HCT116 (cell line): ENCODE measurements at regions not wholly inside any gene's neighbourhood (a gene's known extent, or its start where the extent isn't known, plus 50 kb on each side); places are given as distances from the start of the nearest gene placed in this dataset.

Experiments
- ATAC-seq: fragments of 200-7000 bp; cut with Tn5 transposase; 2 replicates; pipeline ENCODE4 v1.9.1; 2020; ENCODE audit warnings: mild to moderate bottlenecking, moderate library complexity
- BruUV-seq: library from RNA; stranded (reverse); fragments of 400-500 nt; replicated peaks from 2 replicates; lab custom pipeline; 2021; lab: Mats Ljungman, UMichigan
- CTCF ChIA-PET: fragments of 300-600 bp; sonication (Branson Sonifier 250); formaldehyde crosslinking; loops from one replicate; lab custom pipeline; 2021; ENCODE audit warnings: antibody characterized with exemption; lab: Charles Lee
- POLR2A ChIA-PET: fragments of 300-600, 350-600 bp; sonication (Branson Sonifier 250); formaldehyde crosslinking; loops from one replicate; lab custom pipeline; 2021; ENCODE audit warnings: antibody characterized with exemption; lab: Charles Lee
- RAD21 ChIA-PET, 2 experiments: fragments of 300-600 bp; sonication (Branson Sonifier 250); formaldehyde crosslinking; loops; one replicate each; lab custom pipeline; 2023; ENCODE audit warnings: low total read pairs in 2 of 2; ENCODE audit not compliant: uncharacterized antibody in 2 of 2, unreplicated experiment in 2 of 2, low non-redundant PET in 1 of 2; lab: Charles Lee
- DNase-seq: peaks from one replicate; pipeline ENCODE4 v3.0.0-alpha.2; 2010; ENCODE audit warnings: low read depth, low spot score
- H2AFZ ChIP-seq: fragments of 200-600 bp; shearing (Covaris generic), sonication (generic); 2 replicates; pipeline ENCODE4 v1.6.1; 2017; ENCODE audit warnings: low read depth, mixed run types, mixed read lengths, antibody characterized with exemption, low read length; ENCODE audit not compliant: poor library complexity, severe bottlenecking
- H3K27ac ChIP-seq: 2 replicates; pipeline ENCODE4 v1.5.1; 2012; ENCODE audit warnings: low read depth, low read length
- H3K27me3 ChIP-seq: fragments of 200-600 bp; sonication (generic); 2 replicates; pipeline ENCODE4 v1.6.1; 2016; ENCODE audit warnings: mixed run types, low read length, mixed read lengths; ENCODE audit not compliant: insufficient read depth
- H3K36me3 ChIP-seq, 2 experiments: fragments of 200-500 bp in 1 of 2; fragments of 200-600 bp in 1 of 2; sonication (Bioruptor generic) in 1 of 2; sonication (generic) in 1 of 2; 2 replicates each; pipeline versions ENCODE4 v1.5.1 to v1.6.1; 2014 to 2016; ENCODE audit warnings: low read length in 2 of 2, inconsistent platforms in 1 of 2, mixed read lengths in 1 of 2, mixed run types in 1 of 2; ENCODE audit not compliant: insufficient read depth in 2 of 2, control insufficient read depth in 1 of 2
- H3K4me1 ChIP-seq, 2 experiments: fragments of 200-600 bp in 1 of 2; sonication (generic) in 1 of 2; 2 replicates each; pipeline versions ENCODE4 v1.5.1 to v1.6.1; 2012 to 2017; ENCODE audit warnings: low read length in 2 of 2, inconsistent platforms in 1 of 2, mild to moderate bottlenecking in 1 of 2, mixed read lengths in 1 of 2, mixed run types in 1 of 2, moderate library complexity in 1 of 2; ENCODE audit not compliant: insufficient read depth in 2 of 2, control insufficient read depth in 1 of 2
- H3K4me2 ChIP-seq: fragments of 200-600 bp; sonication (generic); 2 replicates; pipeline ENCODE4 v1.6.1; 2017; ENCODE audit warnings: mixed run types, low read length, mixed read lengths
- H3K4me3 ChIP-seq, 2 experiments: fragments of 200-600 bp in 1 of 2; sonication (generic) in 1 of 2; replicated peaks in 1 of 2; 2 replicates each; pipeline ENCODE4 v1.5.1; 2011 to 2016; ENCODE audit warnings: low read length in 2 of 2, control low read depth in 1 of 2, low read depth in 1 of 2, mild to moderate bottlenecking in 1 of 2, mixed read lengths in 1 of 2, mixed run types in 1 of 2
- H3K79me2 ChIP-seq: fragments of 200-600 bp; sonication (generic); 2 replicates; pipeline ENCODE4 v1.6.1; 2017; ENCODE audit warnings: mild to moderate bottlenecking, mixed run types, low read length, moderate library complexity, mixed read lengths; ENCODE audit not compliant: insufficient read depth
- H3K9ac ChIP-seq: fragments of 200-600 bp; sonication (generic); 2 replicates; pipeline ENCODE4 v1.6.1; 2016; ENCODE audit warnings: low read length, mixed read lengths
- H3K9me2 ChIP-seq: fragments of 200-600 bp; sonication (generic), shearing (Covaris generic); 2 replicates; pipeline ENCODE4 v1.6.1; 2017; ENCODE audit warnings: mixed run types, mild to moderate bottlenecking, moderate library complexity; ENCODE audit not compliant: insufficient read depth
- H3K9me3 ChIP-seq, 2 experiments: fragments of 200-500 bp in 1 of 2; fragments of 200-600 bp in 1 of 2; sonication (Bioruptor generic) in 1 of 2; sonication (generic) in 1 of 2; 2 replicates each; pipeline ENCODE4 v1.6.1; 2014 to 2017; ENCODE audit warnings: low read length in 2 of 2, mixed read lengths in 2 of 2, inconsistent platforms in 1 of 2, low read depth in 1 of 2, mild to moderate bottlenecking in 1 of 2, mixed run types in 1 of 2, moderate library complexity in 1 of 2; ENCODE audit not compliant: control insufficient read depth in 1 of 2, insufficient read depth in 1 of 2
- H4K20me1 ChIP-seq: fragments of 200-600 bp; sonication (generic), shearing (Covaris generic); 2 replicates; pipeline ENCODE4 v1.6.1; 2017; ENCODE audit warnings: mixed run types, mild to moderate bottlenecking, moderate library complexity; ENCODE audit not compliant: insufficient read depth
- ATF3 ChIP-seq: IDR thresholded peaks from 2 replicates; pipeline ENCODE4 v1.6.1; 2012
- CEBPB ChIP-seq: IDR thresholded peaks from 2 replicates; pipeline ENCODE4 v1.6.1; 2012; ENCODE audit warnings: low read depth
- EGR1 ChIP-seq: IDR thresholded peaks from 2 replicates; pipeline ENCODE4 v1.6.1; 2012; ENCODE audit warnings: low read depth
- EZH2 ChIP-seq: fragments of 200-600 bp; sonication (generic); IDR thresholded peaks from 2 replicates; pipeline ENCODE4 v1.6.1; 2017; ENCODE audit warnings: antibody characterized with exemption, mixed run types
- POLR2A ChIP-seq: IDR thresholded peaks from 2 replicates; pipeline ENCODE4 v1.7.0; 2011; ENCODE audit warnings: borderline replicate concordance; ENCODE audit not compliant: insufficient read depth, insufficient read length; ENCODE audit errors: extremely low read depth
- POLR2AphosphoS5 ChIP-seq: IDR thresholded peaks from 2 replicates; pipeline ENCODE4 v1.6.1; 2011; ENCODE audit warnings: mild to moderate bottlenecking, low read depth, low read length, moderate library complexity
- RAD21 ChIP-seq: IDR thresholded peaks from 2 replicates; pipeline ENCODE4 v1.6.1; 2012; ENCODE audit warnings: low read depth, mild to moderate bottlenecking
- SP1 ChIP-seq: IDR thresholded peaks from 2 replicates; pipeline ENCODE4 v1.6.1; 2012; ENCODE audit warnings: low read depth
- TCF7L2 ChIP-seq: IDR thresholded peaks from 2 replicates; pipeline ENCODE4 v1.7.0; 2011; ENCODE audit warnings: borderline replicate concordance, inconsistent platforms; ENCODE audit not compliant: insufficient read depth, insufficient read length; ENCODE audit errors: extremely low read depth
- ZFX ChIP-seq: fragments of 450-650 bp; IDR thresholded peaks from 2 replicates; pipeline ENCODE4 v1.6.1; 2017
- ZNF274 ChIP-seq: fragments of 200-500 bp; sonication (Bioruptor generic); IDR thresholded peaks from 2 replicates; pipeline ENCODE4 v1.6.1; 2014; ENCODE audit warnings: mild to moderate bottlenecking, low read depth, low read length, inconsistent platforms
- intact Hi-C: fragments of 100-400 bp; cut with micrococcal nuclease; formaldehyde crosslinking; loops from 2 replicates; pipeline ENCODE4 v1.10.0; 2022
- TF ChIP-seq, protein P1 (sequence below): IDR thresholded peaks from 2 replicates; pipeline ENCODE4 v1.6.1; 2012; ENCODE audit warnings: low read depth
- TF ChIP-seq, protein P2 (sequence below), 3 experiments: fragments of 200-600 bp in 1 of 3; sonication (generic) in 1 of 3; IDR thresholded peaks in 2 of 3; conservative IDR thresholded peaks in 1 of 3; 2 replicates each; pipeline ENCODE4 v1.5.1; 2012 to 2017; ENCODE audit warnings: low read depth in 2 of 3, low read length in 2 of 3, antibody characterized with exemption in 1 of 3, borderline replicate concordance in 1 of 3, control low read depth in 1 of 3, mild to moderate bottlenecking in 1 of 3, mixed read lengths in 1 of 3, mixed run types in 1 of 3, moderate library complexity in 1 of 3; ENCODE audit not compliant: insufficient read depth in 1 of 3

DNA sequence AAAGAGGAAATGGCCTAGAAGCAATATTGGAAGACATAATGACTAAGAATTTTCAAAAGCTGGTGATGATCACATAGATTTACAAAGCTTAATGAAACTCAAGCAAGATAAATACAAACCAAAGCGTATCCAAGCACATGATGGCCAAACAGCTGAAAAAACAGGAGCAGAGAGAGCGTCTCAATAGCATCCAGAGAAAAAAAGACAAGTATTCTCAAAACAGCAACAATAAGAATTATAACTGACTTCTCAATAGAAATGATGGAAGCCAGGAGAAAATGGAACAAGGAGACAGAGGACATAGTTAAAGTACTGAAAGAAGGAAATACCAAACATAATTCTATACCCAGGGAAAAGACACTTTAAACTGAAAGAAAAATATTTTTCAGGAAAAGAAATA, 437.2 kb upstream of the TNP1 start:
- DNase-seq = no peak
- Histone ChIP-seq H3K9ac (no peak overlapping the region), H3K27me3 (peaks cover 48% of the 10 kb centered on the region), H3K9me3 (no peaks in the 10 kb centered on the region), H3K4me2 (no peak overlapping the region), H2AFZ (no peak overlapping the region), H3K9me2 (no peaks in the 10 kb centered on the region), H3K79me2 (no peaks in the 10 kb centered on the region), H3K27ac (no peak overlapping the region), H3K36me3 (no peaks in the 10 kb centered on the region), H3K4me3 (no peak overlapping the region), H4K20me1 (no peaks in the 10 kb centered on the region), H3K4me1 (no peaks in the 10 kb centered on the region)
- ATAC-seq = no peak
- ChIA-PET POLR2A (no interaction called here), CTCF (no interaction called here), RAD21 (no interaction called here)
- intact Hi-C loops = no loop called here
- no TSS peak for BruUV-seq
- TF ChIP-seq, protein P1, sequence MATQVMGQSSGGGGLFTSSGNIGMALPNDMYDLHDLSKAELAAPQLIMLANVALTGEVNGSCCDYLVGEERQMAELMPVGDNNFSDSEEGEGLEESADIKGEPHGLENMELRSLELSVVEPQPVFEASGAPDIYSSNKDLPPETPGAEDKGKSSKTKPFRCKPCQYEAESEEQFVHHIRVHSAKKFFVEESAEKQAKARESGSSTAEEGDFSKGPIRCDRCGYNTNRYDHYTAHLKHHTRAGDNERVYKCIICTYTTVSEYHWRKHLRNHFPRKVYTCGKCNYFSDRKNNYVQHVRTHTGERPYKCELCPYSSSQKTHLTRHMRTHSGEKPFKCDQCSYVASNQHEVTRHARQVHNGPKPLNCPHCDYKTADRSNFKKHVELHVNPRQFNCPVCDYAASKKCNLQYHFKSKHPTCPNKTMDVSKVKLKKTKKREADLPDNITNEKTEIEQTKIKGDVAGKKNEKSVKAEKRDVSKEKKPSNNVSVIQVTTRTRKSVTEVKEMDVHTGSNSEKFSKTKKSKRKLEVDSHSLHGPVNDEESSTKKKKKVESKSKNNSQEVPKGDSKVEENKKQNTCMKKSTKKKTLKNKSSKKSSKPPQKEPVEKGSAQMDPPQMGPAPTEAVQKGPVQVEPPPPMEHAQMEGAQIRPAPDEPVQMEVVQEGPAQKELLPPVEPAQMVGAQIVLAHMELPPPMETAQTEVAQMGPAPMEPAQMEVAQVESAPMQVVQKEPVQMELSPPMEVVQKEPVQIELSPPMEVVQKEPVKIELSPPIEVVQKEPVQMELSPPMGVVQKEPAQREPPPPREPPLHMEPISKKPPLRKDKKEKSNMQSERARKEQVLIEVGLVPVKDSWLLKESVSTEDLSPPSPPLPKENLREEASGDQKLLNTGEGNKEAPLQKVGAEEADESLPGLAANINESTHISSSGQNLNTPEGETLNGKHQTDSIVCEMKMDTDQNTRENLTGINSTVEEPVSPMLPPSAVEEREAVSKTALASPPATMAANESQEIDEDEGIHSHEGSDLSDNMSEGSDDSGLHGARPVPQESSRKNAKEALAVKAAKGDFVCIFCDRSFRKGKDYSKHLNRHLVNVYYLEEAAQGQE = no peak
- TF ChIP-seq ATF3 = no peak
- no peak for TF ChIP-seq TCF7L2
- TF ChIP-seq EGR1 = no peak
- no peak for TF ChIP-seq ZNF274
- no peak for TF ChIP-seq POLR2A
- TF ChIP-seq, protein P2, sequence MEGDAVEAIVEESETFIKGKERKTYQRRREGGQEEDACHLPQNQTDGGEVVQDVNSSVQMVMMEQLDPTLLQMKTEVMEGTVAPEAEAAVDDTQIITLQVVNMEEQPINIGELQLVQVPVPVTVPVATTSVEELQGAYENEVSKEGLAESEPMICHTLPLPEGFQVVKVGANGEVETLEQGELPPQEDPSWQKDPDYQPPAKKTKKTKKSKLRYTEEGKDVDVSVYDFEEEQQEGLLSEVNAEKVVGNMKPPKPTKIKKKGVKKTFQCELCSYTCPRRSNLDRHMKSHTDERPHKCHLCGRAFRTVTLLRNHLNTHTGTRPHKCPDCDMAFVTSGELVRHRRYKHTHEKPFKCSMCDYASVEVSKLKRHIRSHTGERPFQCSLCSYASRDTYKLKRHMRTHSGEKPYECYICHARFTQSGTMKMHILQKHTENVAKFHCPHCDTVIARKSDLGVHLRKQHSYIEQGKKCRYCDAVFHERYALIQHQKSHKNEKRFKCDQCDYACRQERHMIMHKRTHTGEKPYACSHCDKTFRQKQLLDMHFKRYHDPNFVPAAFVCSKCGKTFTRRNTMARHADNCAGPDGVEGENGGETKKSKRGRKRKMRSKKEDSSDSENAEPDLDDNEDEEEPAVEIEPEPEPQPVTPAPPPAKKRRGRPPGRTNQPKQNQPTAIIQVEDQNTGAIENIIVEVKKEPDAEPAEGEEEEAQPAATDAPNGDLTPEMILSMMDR (IDR thresholded peaks at IDR 0.05 in 2 of 3, conservative IDR thresholded peaks at IDR 0.05 in 1 of 3; ENCODE audit: borderline replicate concordance in 1 of 3, insufficient read depth in 1 of 3, low read depth in 2 of 3, low read length in 2 of 3) = no peak
- TF ChIP-seq ZFX = no peak
- TF ChIP-seq EZH2 = no peak
- TF ChIP-seq POLR2AphosphoS5 = no peak
- TF ChIP-seq RAD21 = no peak
- TF ChIP-seq SP1 = no peak
- TF ChIP-seq CEBPB = no peak
